A673 (cell line): ENCODE measurements at regions not wholly inside any gene's neighbourhood (a gene's known extent, or its start where the extent isn't known, plus 50 kb on each side); places are given as distances from the start of the nearest gene placed in this dataset.

Experiments
- CTCF ChIP-seq: fragments of 300-800, 200-600 bp; sonication (generic); conservative IDR thresholded peaks from 2 replicates; pipeline ENCODE4 v1.5.1; 2017; ENCODE audit warnings: low read depth, mild to moderate bottlenecking, antibody characterized with exemption, low read length, moderate library complexity, mixed read lengths
- EZH2 ChIP-seq: fragments of 200-600 bp; sonication (generic); IDR thresholded peaks from 2 replicates; pipeline ENCODE4 v1.6.1; 2017; ENCODE audit warnings: borderline replicate concordance, low read depth, mild to moderate bottlenecking, mixed read lengths, antibody characterized with exemption, low read length; ENCODE audit not compliant: poor library complexity, severe bottlenecking

- no peak for TF ChIP-seq CTCF
- TF ChIP-seq EZH2 = no peak
Observed at GRCh38 chr2:5392658-5393057, 299.5 kb upstream of the SOX11 start.
